H1 (cell line): ENCODE measurements at regions not wholly inside any gene's neighbourhood (a gene's known extent, or its start where the extent isn't known, plus 50 kb on each side); places are given as distances from the start of the nearest gene placed in this dataset.

ENCODE experiments used
- CTCF ChIA-PET: fragments of 300-600 bp; sonication (Branson Sonifier 250); formaldehyde crosslinking; loops from one replicate; lab custom pipeline; 2021; ENCODE audit not compliant: partially characterized antibody; lab: Charles Lee
- POLR2A ChIA-PET: fragments of 300-600 bp; sonication (Branson Sonifier 250); formaldehyde crosslinking; loops from one replicate; lab custom pipeline; 2021; ENCODE audit warnings: inconsistent platforms; ENCODE audit not compliant: partially characterized antibody; lab: Charles Lee
- DNase-seq, 2 experiments: peaks; one replicate each; pipeline versions ENCODE4 v3.0.0 to v3.0.0-alpha.2; 2010 to 2022; ENCODE audit warnings: low spot score in 2 of 2, low read depth in 1 of 2, mixed read lengths in 1 of 2
- FAIRE-seq: peaks from 2 replicates; lab custom pipeline; 2011; peaks lifted over from hg19 to GRCh38; lab: Jason Lieb, UNC
- H2AFZ ChIP-seq: 2 replicates; pipeline ENCODE4 v1.8.1; 2012; ENCODE audit warnings: low read length, inconsistent platforms
- H2AK5ac ChIP-seq: 2 replicates; pipeline ENCODE4 v1.6.1; 2013; ENCODE audit warnings: low read depth, low read length
- H2BK120ac ChIP-seq: replicated peaks from 2 replicates; pipeline ENCODE3; 2013; ENCODE audit warnings: low read depth, low read length, inconsistent platforms
- H2BK12ac ChIP-seq: 2 replicates; pipeline ENCODE4 v1.6.1; 2013; ENCODE audit warnings: low read depth, low read length
- H2BK15ac ChIP-seq: 2 replicates; pipeline ENCODE4 v1.6.1; 2013; ENCODE audit warnings: low read length
- H2BK20ac ChIP-seq: 2 replicates; pipeline ENCODE4 v1.6.1; 2013; ENCODE audit warnings: low read length
- H2BK5ac ChIP-seq: 2 replicates; pipeline ENCODE4 v1.6.1; 2013; ENCODE audit warnings: low read depth, low read length
- H3K14ac ChIP-seq: 2 replicates; pipeline ENCODE4 v1.6.1; 2013; ENCODE audit warnings: inconsistent platforms; ENCODE audit not compliant: insufficient read length
- H3K18ac ChIP-seq: 2 replicates; pipeline ENCODE4 v1.6.1; 2013; ENCODE audit warnings: low read length; ENCODE audit errors: extremely low read depth
- H3K23ac ChIP-seq: 2 replicates; pipeline ENCODE4 v1.6.1; 2013; ENCODE audit warnings: inconsistent platforms; ENCODE audit not compliant: insufficient read length
- H3K23me2 ChIP-seq: 2 replicates; pipeline ENCODE4 v1.6.1; 2013; ENCODE audit warnings: low read depth, low read length
- H3K27ac ChIP-seq: 2 replicates; pipeline ENCODE4 v1.6.1; 2011; ENCODE audit warnings: low read depth, low read length, inconsistent platforms
- H3K27me3 ChIP-seq, 4 experiments: replicated peaks in 1 of 4; 1 replicate in 1 of 4; 2 replicates in 3 of 4; pipeline versions ENCODE4 v1.6.1 to v1.8.1; 2011 to 2013; ENCODE audit warnings: low read length in 3 of 4, mild to moderate bottlenecking in 3 of 4, inconsistent platforms in 2 of 4, mixed read lengths in 2 of 4, moderate library complexity in 1 of 4; ENCODE audit not compliant: control insufficient read depth in 3 of 4, insufficient read depth in 3 of 4; ENCODE audit errors: extremely low read depth in 1 of 4
- H3K36me3 ChIP-seq, 4 experiments: 2 replicates each; pipeline versions ENCODE4 v1.6.1 to v1.8.1; 2011 to 2013; ENCODE audit warnings: mild to moderate bottlenecking in 4 of 4, low read length in 3 of 4, moderate library complexity in 2 of 4, control low read depth in 1 of 4, inconsistent platforms in 1 of 4; ENCODE audit not compliant: insufficient read depth in 4 of 4, control insufficient read depth in 2 of 4
- H3K4ac ChIP-seq: replicated peaks from 2 replicates; pipeline ENCODE3; 2013; ENCODE audit warnings: low read length, low read depth, mixed read lengths, inconsistent platforms; ENCODE audit not compliant: insufficient read length
- H3K4me1 ChIP-seq, 4 experiments: replicated peaks in 1 of 4; 1 replicate in 1 of 4; 2 replicates in 3 of 4; pipeline versions ENCODE4 v1.6.1 to v1.8.1; 2011 to 2013; ENCODE audit warnings: low read length in 3 of 4, inconsistent platforms in 2 of 4, mixed read lengths in 1 of 4; ENCODE audit not compliant: insufficient read depth in 4 of 4, control insufficient read depth in 3 of 4
- H3K4me2 ChIP-seq, 2 experiments: 2 replicates each; pipeline versions ENCODE4 v1.6.1 to v1.8.1; 2011 to 2013; ENCODE audit warnings: low read depth in 2 of 2, low read length in 2 of 2, control low read depth in 1 of 2, inconsistent platforms in 1 of 2, mild to moderate bottlenecking in 1 of 2; ENCODE audit not compliant: insufficient read depth in 1 of 2
- H3K4me3 ChIP-seq, 4 experiments: fragments of 200-600, 300-600 bp in 1 of 4; sonication (generic), shearing (Covaris generic), sonication (Bioruptor Twin) in 1 of 4; 2 replicates each; pipeline versions ENCODE4 v1.5.1 to v1.8.1; 2011 to 2016; ENCODE audit warnings: low read length in 4 of 4, low read depth in 3 of 4, control low read depth in 2 of 4, inconsistent platforms in 2 of 4, mild to moderate bottlenecking in 2 of 4, mixed read lengths in 1 of 4, moderate library complexity in 1 of 4; ENCODE audit not compliant: insufficient read depth in 2 of 4; ENCODE audit errors: extremely low read depth in 1 of 4
- H3K56ac ChIP-seq: replicated peaks from 2 replicates; pipeline ENCODE3; 2013; ENCODE audit warnings: low read depth, mild to moderate bottlenecking, mixed read lengths, low read length, inconsistent platforms; ENCODE audit not compliant: insufficient read length
- H3K79me1 ChIP-seq: 2 replicates; pipeline ENCODE4 v1.6.1; 2013; ENCODE audit warnings: low read depth, low read length, control low read depth
- H3K79me2 ChIP-seq, 2 experiments: 2 replicates each; pipeline versions ENCODE4 v1.6.1 to v1.8.1; 2012 to 2013; ENCODE audit warnings: low read length in 2 of 2, mild to moderate bottlenecking in 2 of 2, inconsistent platforms in 1 of 2; ENCODE audit not compliant: insufficient read depth in 2 of 2, control insufficient read depth in 1 of 2
- H3K9ac ChIP-seq, 4 experiments: replicated peaks in 1 of 4; 1 replicate in 1 of 4; 2 replicates in 3 of 4; pipeline versions ENCODE4 v1.6.1 to v1.8.1; 2011 to 2013; ENCODE audit warnings: low read depth in 3 of 4, low read length in 3 of 4, control low read depth in 2 of 4, mild to moderate bottlenecking in 2 of 4, moderate library complexity in 2 of 4, inconsistent platforms in 1 of 4; ENCODE audit errors: extremely low read depth in 1 of 4
- H3K9me3 ChIP-seq, 2 experiments: 2 replicates each; pipeline versions ENCODE4 v1.6.1 to v1.8.1; 2012 to 2013; ENCODE audit warnings: mild to moderate bottlenecking in 2 of 2, moderate library complexity in 2 of 2, control low read depth in 1 of 2, inconsistent platforms in 1 of 2, low read depth in 1 of 2, low read length in 1 of 2, mixed read lengths in 1 of 2; ENCODE audit not compliant: insufficient read depth in 2 of 2
- H4K20me1 ChIP-seq, 2 experiments: replicated peaks in 1 of 2; 2 replicates each; pipeline versions ENCODE3 to v1.8.1; 2011 to 2013; ENCODE audit warnings: inconsistent platforms in 2 of 2, low read length in 2 of 2, mild to moderate bottlenecking in 1 of 2; ENCODE audit not compliant: insufficient read depth in 2 of 2, control insufficient read depth in 1 of 2
- H4K5ac ChIP-seq: 2 replicates; pipeline ENCODE4 v1.6.1; 2013; ENCODE audit warnings: low read length, low read depth, mixed read lengths, inconsistent platforms; ENCODE audit not compliant: insufficient read length
- H4K8ac ChIP-seq: 2 replicates; pipeline ENCODE4 v1.8.0; 2013; ENCODE audit warnings: mild to moderate bottlenecking, moderate library complexity, low read length, inconsistent platforms; ENCODE audit not compliant: insufficient read depth; ENCODE audit errors: extremely low read depth
- H4K91ac ChIP-seq: replicated peaks from 2 replicates; pipeline ENCODE3; 2013; ENCODE audit warnings: low read length, mixed read lengths, inconsistent platforms; ENCODE audit not compliant: insufficient read length
- BACH1 ChIP-seq: IDR thresholded peaks from 2 replicates; pipeline ENCODE4 v1.6.1; 2012; ENCODE audit warnings: low read length, improper control_type of control experiment
- EGR1 ChIP-seq: IDR thresholded peaks from 2 replicates; pipeline ENCODE4 v1.6.1; 2011; ENCODE audit warnings: low read depth, low read length, borderline replicate concordance
- GABPA ChIP-seq: IDR thresholded peaks from 2 replicates; pipeline ENCODE4 v1.6.1; 2011; ENCODE audit warnings: mild to moderate bottlenecking, low read length, moderate library complexity, borderline replicate concordance; ENCODE audit not compliant: insufficient read depth
- MAFK ChIP-seq: IDR thresholded peaks from 2 replicates; pipeline ENCODE4 v1.6.1; 2012; ENCODE audit warnings: low read depth, mild to moderate bottlenecking, improper control_type of control experiment, low read length
- POLR2A ChIP-seq, 2 experiments: IDR thresholded peaks; 1 replicate in 1 of 2; 2 replicates in 1 of 2; pipeline ENCODE4 v1.6.1; 2011; ENCODE audit warnings: low read depth in 2 of 2, low read length in 2 of 2, mild to moderate bottlenecking in 2 of 2; ENCODE audit errors: control extremely low read depth in 1 of 2
- SIN3A ChIP-seq, 2 experiments: IDR thresholded peaks in 1 of 2; conservative IDR thresholded peaks in 1 of 2; 2 replicates each; pipeline ENCODE4 v1.6.1; 2011 to 2012; ENCODE audit warnings: low read length in 2 of 2, improper control_type of control experiment in 1 of 2, low read depth in 1 of 2, mild to moderate bottlenecking in 1 of 2
- SIX5 ChIP-seq: IDR thresholded peaks from 2 replicates; pipeline ENCODE4 v1.6.1; 2011; ENCODE audit warnings: mild to moderate bottlenecking, low read depth, low read length
- SP4 ChIP-seq: IDR thresholded peaks from 2 replicates; pipeline ENCODE4 v1.6.1; 2012; ENCODE audit warnings: low read length, inconsistent platforms
- TAF7 ChIP-seq: optimal IDR thresholded peaks from 2 replicates; pipeline ENCODE3; 2011; ENCODE audit warnings: low read depth, mild to moderate bottlenecking, inconsistent platforms, low read length, moderate library complexity, borderline replicate concordance
- whole genome bisulfite sequencing, 2 experiments: shearing (Covaris generic) in 1 of 2; methylation state at CpG; one replicate each; pipeline versions ENCODE4 v1.1.6 to v1.1.7; 2013 to 2015; ENCODE audit warnings: low lambda C conversion rate in 2 of 2, mixed read lengths in 2 of 2, inconsistent platforms in 1 of 2, low coverage in 1 of 2, missing lambda C conversion rate in 1 of 2; ENCODE audit not compliant: insufficient replicate concordance in 2 of 2, insufficient coverage in 1 of 2, insufficient read length in 1 of 2; ENCODE audit errors: extremely low coverage in 1 of 2, missing lambda C conversion rate in 1 of 2; 5-methylcytosine and 5-hydroxymethylcytosine counted together

DNA sequence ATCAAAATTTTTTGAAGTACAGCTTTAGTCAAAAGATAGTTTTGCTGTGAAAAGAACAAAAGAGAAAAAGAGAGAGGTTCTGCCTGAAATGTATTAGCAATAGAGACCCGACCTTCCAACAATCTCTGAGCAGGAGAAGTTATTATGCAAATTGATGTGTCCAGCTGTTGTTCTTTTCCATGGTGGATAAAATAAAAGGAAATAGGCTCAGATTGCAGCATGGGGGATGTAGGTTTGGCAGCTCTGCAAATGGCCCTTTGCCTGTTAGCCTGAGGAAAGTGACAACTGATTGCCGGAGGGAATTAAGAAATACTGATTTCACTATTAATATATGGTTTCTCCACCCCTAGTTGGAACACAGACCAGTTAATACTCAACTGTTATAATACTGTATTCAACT lies 1283.2 kb upstream of the NXPH2 start:
- WGBS, 2 experiments, result 96% methylated on average over 2 of the region's 2 CpGs; no CpG with 5 or more reads in 1 of the 2 experiments
- H4K20me1 ChIP-seq, result no peaks in the 10 kb centered on the region
- H3K23me2 ChIP-seq, result no peaks in the 10 kb centered on the region
- H2BK12ac ChIP-seq, result no peak overlapping the region
- no peak overlapping the region for H2BK120ac ChIP-seq
- ChIA-PET CTCF (interaction anchor here (0.7 kb wide), 1 partner anchor 80 kb away, joined by 3 read pairs; no protein-coding TSS in a partner anchor), POLR2A (no interaction called here)
- H3K27me3 ChIP-seq, result no peaks in the 10 kb centered on the region
- no peaks in the 10 kb centered on the region for H3K36me3 ChIP-seq
- H3K23ac ChIP-seq, result no peak overlapping the region
- no peak overlapping the region for H2BK5ac ChIP-seq
- no peak for DNase-seq
- no peaks in the 10 kb centered on the region for H3K79me1 ChIP-seq
- no peak overlapping the region for H2AFZ ChIP-seq
- H3K79me2 ChIP-seq, result no peaks in the 10 kb centered on the region
- H3K4ac ChIP-seq, result no peak overlapping the region
- no peaks in the 10 kb centered on the region for H3K9me3 ChIP-seq
- no peak overlapping the region for H2BK20ac ChIP-seq
- H4K5ac ChIP-seq, result no peak overlapping the region
- H3K4me1 ChIP-seq, result no peaks in the 10 kb centered on the region
- no peak overlapping the region for H2AK5ac ChIP-seq
- TF ChIP-seq GABPA, result no peak
- no peak for TF ChIP-seq MAFK
- no peak for TF ChIP-seq SIN3A (conservative IDR thresholded peaks at IDR 0.05 in 1 of 2, IDR thresholded peaks at IDR 0.05 in 1 of 2; ENCODE audit: low read depth in 1 of 2, low read length in 2 of 2)
- TF ChIP-seq SP4, result no peak
- no peak for TF ChIP-seq POLR2A (IDR thresholded peaks at IDR 0.05; ENCODE audit: control extremely low read depth in 1 of 2, low read depth in 2 of 2, low read length in 2 of 2)
- no peak for TF ChIP-seq SIX5
- TF ChIP-seq TAF7, result no peak
- TF ChIP-seq EGR1, result no peak
- no peak for TF ChIP-seq BACH1
- H3K18ac ChIP-seq, result no peak overlapping the region
- no peak overlapping the region for H4K91ac ChIP-seq
- H3K14ac ChIP-seq, result no peak overlapping the region
- FAIRE-seq, result no peak
- H3K56ac ChIP-seq, result no peak overlapping the region
- no peak overlapping the region for H3K27ac ChIP-seq
- no peak overlapping the region for H3K9ac ChIP-seq
- H3K4me3 ChIP-seq, result no peak overlapping the region
- H2BK15ac ChIP-seq, result no peak overlapping the region
- no peak overlapping the region for H4K8ac ChIP-seq
- H3K4me2 ChIP-seq, result no peak overlapping the region
